Tibial nerve (tissue), 4 donors: ENCODE measurements at regions not wholly inside any gene's neighbourhood (a gene's known extent, or its start where the extent isn't known, plus 50 kb on each side); places are given as distances from the start of the nearest gene placed in this dataset.

Experiments
- CTCF ChIP-seq, 5 experiments: fragments of 200-600 bp in 3 of 5; fragments of 450-650 bp in 2 of 5; sonication (generic) in 3 of 5; IDR thresholded peaks; one replicate each; pipeline ENCODE4 v1.5.1; 2016 to 2019; ENCODE audit warnings: antibody characterized with exemption in 5 of 5, mild to moderate bottlenecking in 3 of 5, moderate library complexity in 2 of 5
- EP300 ChIP-seq, 2 donors: sonication (generic); formaldehyde crosslinking; IDR thresholded peaks; one replicate each; pipeline ENCODE4 v1.6.1; 2017; ENCODE audit warnings: antibody characterized with exemption in 2 of 2, mild to moderate bottlenecking in 1 of 2
- POLR2A ChIP-seq, 2 donors: fragments of 450-650 bp; IDR thresholded peaks; one replicate each; pipeline ENCODE4 v1.6.1; 2017; ENCODE audit warnings: antibody characterized with exemption in 2 of 2, mild to moderate bottlenecking in 2 of 2, moderate library complexity in 2 of 2

- no peak for TF ChIP-seq CTCF (IDR thresholded peaks at IDR 0.05)
- TF ChIP-seq EP300 (IDR thresholded peaks at IDR 0.05): no peak
- TF ChIP-seq POLR2A (IDR thresholded peaks at IDR 0.05): no peak
Observed at GRCh38 chr5:58286741-58287140, 173.1 kb downstream of the PLK2 start.
